ENCODE measurements at regions not wholly inside any gene's neighbourhood (a gene's known extent, or its start where the extent isn't known, plus 50 kb on each side); places are given as distances from the start of the nearest gene placed in this dataset.
A peak's percentile ranks its signal among the peaks of the same experiment; 100 is the strongest.

- no peak for DNase-seq
Measured at GRCh38 chr11:23490557-23491235, 630.4 kb upstream of the CCDC179 start.

- DNase-seq: no peak
Measured at GRCh38 chr11:23494981-23495380, 634.7 kb upstream of the CCDC179 start.

GRCh38 chr11:23496340-23496739 lies 636.1 kb upstream of the CCDC179 start:
- no peak for DNase-seq

- DNase-seq: no peak
Measured at GRCh38 chr11:23497040-23497439, 636.8 kb upstream of the CCDC179 start.

- DNase-seq: no peak
Measured at GRCh38 chr11:23502389-23502788, 642.1 kb upstream of the CCDC179 start.

- DNase-seq: no peak
Measured at GRCh38 chr11:23502826-23503225, 642.6 kb upstream of the CCDC179 start.

- DNase-seq: no peak
Measured at GRCh38 chr11:23509023-23509422, 648.7 kb upstream of the CCDC179 start.

GRCh38 chr11:23509821-23510220 lies 649.5 kb upstream of the CCDC179 start:
- DNase-seq: no peak

GRCh38 chr11:23519194-23519593 lies 658.9 kb upstream of the CCDC179 start:
- DNase-seq: no peak

GRCh38 chr11:23520226-23520960 lies 660.1 kb upstream of the CCDC179 start:
- DNase-seq: no peak

- DNase-seq: no peak
Measured at GRCh38 chr11:23536907-23537306, 676.6 kb upstream of the CCDC179 start.

- no peak for DNase-seq
Measured at GRCh38 chr11:23539556-23539955, 679.3 kb upstream of the CCDC179 start.

GRCh38 chr11:23540101-23540561 lies 679.9 kb upstream of the CCDC179 start:
- DNase-seq: peak; percentile 8

GRCh38 chr11:23542189-23542588 lies 681.9 kb upstream of the CCDC179 start:
- no peak for DNase-seq

GRCh38 chr11:23542816-23543215 lies 682.5 kb upstream of the CCDC179 start:
- no peak for DNase-seq

- DNase-seq: no peak
Measured at GRCh38 chr11:23543651-23544222, 683.5 kb upstream of the CCDC179 start.

- DNase-seq: no peak
Measured at GRCh38 chr11:23551706-23552105, 691.4 kb upstream of the CCDC179 start.

GRCh38 chr11:23554002-23554401 lies 693.7 kb upstream of the CCDC179 start:
- no peak for DNase-seq

- no peak for DNase-seq
Measured at GRCh38 chr11:23555085-23555484, 694.8 kb upstream of the CCDC179 start.

GRCh38 chr11:23556163-23556750 lies 696.0 kb upstream of the CCDC179 start:
- no peak for DNase-seq

GRCh38 chr11:23563591-23563990 lies 703.3 kb upstream of the CCDC179 start:
- no peak for DNase-seq

GRCh38 chr11:23564370-23564769 lies 704.1 kb upstream of the CCDC179 start:
- no peak for DNase-seq

- DNase-seq: no peak
Measured at GRCh38 chr11:23569134-23569533, 708.9 kb upstream of the CCDC179 start.

- no peak for DNase-seq
Measured at GRCh38 chr11:23569547-23569946, 709.3 kb upstream of the CCDC179 start.

Data from NCI-H1694 treated with DMSO at 0.1 percent for 48 hours (cell line).